Lung microvascular endothelial cell (primary cell): ENCODE measurements at regions not wholly inside any gene's neighbourhood (a gene's known extent, or its start where the extent isn't known, plus 50 kb on each side); places are given as distances from the start of the nearest gene placed in this dataset.
A peak's percentile ranks its signal among the peaks of the same experiment; 100 is the strongest.
"Not testable (repeated sequence)": the region's sequence is repeated elsewhere in the genome, so short reads cannot be mapped to it uniquely, and the experiment has no call there.

Experiments
- DNase-seq, 2 donors: peaks; one replicate each; pipeline versions ENCODE4 v3.0.0 to v3.0.0-alpha.2; 2010; ENCODE audit warnings: low read depth in 2 of 2

- not testable (repeated sequence) for DNase-seq
Measured at GRCh38 chr13:18322821-18323220, 858.8 kb downstream of the TUBA3C start.

- not testable (repeated sequence) for DNase-seq
Measured at GRCh38 chr13:18319653-18320052, 862.0 kb downstream of the TUBA3C start.

- not testable (repeated sequence) for DNase-seq
Measured at GRCh38 chr13:18303240-18303813, 878.3 kb downstream of the TUBA3C start.

GRCh38 chr13:18300968-18301367 is 880.7 kb downstream of the TUBA3C start:
- DNase-seq, result not testable (repeated sequence)

GRCh38 chr13:18297359-18297758 is 884.3 kb downstream of the TUBA3C start:
- not testable (repeated sequence) for DNase-seq

- not testable (repeated sequence) for DNase-seq
Measured at GRCh38 chr13:18296617-18297016, 885.0 kb downstream of the TUBA3C start.

GRCh38 chr13:18294311-18294710 is 887.3 kb downstream of the TUBA3C start:
- DNase-seq, result not testable (repeated sequence)

GRCh38 chr13:18286848-18287247 is 894.8 kb downstream of the TUBA3C start:
- not testable (repeated sequence) for DNase-seq

GRCh38 chr13:18285663-18286062 is 896.0 kb downstream of the TUBA3C start:
- DNase-seq, result not testable (repeated sequence)

- DNase-seq, result not testable (repeated sequence)
Measured at GRCh38 chr13:18284040-18284439, 897.6 kb downstream of the TUBA3C start.

- peak in 1 of 2 donors; percentile 32 for DNase-seq
Measured at GRCh38 chr13:18281829-18282597, 899.6 kb downstream of the TUBA3C start.

GRCh38 chr13:18280904-18281828 is 900.5 kb downstream of the TUBA3C start:
- not testable (repeated sequence) for DNase-seq

GRCh38 chr13:18279971-18280370 is 901.7 kb downstream of the TUBA3C start:
- DNase-seq, result not testable (repeated sequence)

GRCh38 chr13:18277372-18277771 is 904.3 kb downstream of the TUBA3C start:
- not testable (repeated sequence) for DNase-seq

GRCh38 chr13:18276280-18276679 is 905.3 kb downstream of the TUBA3C start:
- DNase-seq, result not testable (repeated sequence)

- DNase-seq, result not testable (repeated sequence)
Measured at GRCh38 chr13:18273785-18274514, 907.7 kb downstream of the TUBA3C start.

GRCh38 chr13:18258801-18259419 is 922.7 kb downstream of the TUBA3C start:
- not testable (repeated sequence) for DNase-seq

GRCh38 chr13:18257686-18258085 is 923.9 kb downstream of the TUBA3C start:
- DNase-seq, result not testable (repeated sequence)

GRCh38 chr13:18252848-18253247 is 928.8 kb downstream of the TUBA3C start:
- DNase-seq, result not testable (repeated sequence)

- not testable (repeated sequence) for DNase-seq
Measured at GRCh38 chr13:18248533-18249240, 932.9 kb downstream of the TUBA3C start.
